Epithelial cell of prostate (primary cell): ENCODE measurements at regions not wholly inside any gene's neighbourhood (a gene's known extent, or its start where the extent isn't known, plus 50 kb on each side); places are given as distances from the start of the nearest gene placed in this dataset.
A peak's percentile ranks its signal among the peaks of the same experiment; 100 is the strongest.
"Not testable (repeated sequence)": the region's sequence is repeated elsewhere in the genome, so short reads cannot be mapped to it uniquely, and the experiment has no call there.

Experiments used
- DNase-seq: peaks from one replicate; pipeline ENCODE4 v3.0.0-alpha.2; 2011; ENCODE audit warnings: low read depth, low spot score
- H3K27ac ChIP-seq: fragments of 450-650 bp; 2 replicates; pipeline ENCODE4 v1.5.1; 2017; ENCODE audit warnings: mild to moderate bottlenecking

GRCh38 chr10:27391325-27391724 is 112.8 kb upstream of the RAB18 start:
- H3K27ac ChIP-seq: peak overlapping the region; percentile 60
- peak; percentile 8 for DNase-seq

GRCh38 chr10:27390681-27391080 is 113.4 kb upstream of the RAB18 start:
- H3K27ac ChIP-seq: peak overlapping the region; percentile 60
- DNase-seq: peak; percentile 76

- H3K27ac ChIP-seq: no peak overlapping the region
- no peak for DNase-seq
Observed at GRCh38 chr10:27388761-27389399, 115.2 kb upstream of the RAB18 start.

- peak; percentile 75 for DNase-seq
- H3K27ac ChIP-seq: peak overlapping the region; percentile 53
Observed at GRCh38 chr10:27383595-27384542, 120.2 kb upstream of the RAB18 start.

- DNase-seq: no peak
Observed at GRCh38 chr10:27382176-27382575, 121.9 kb upstream of the RAB18 start.

GRCh38 chr10:27380929-27381358 is 123.2 kb upstream of the RAB18 start:
- no peak overlapping the region for H3K27ac ChIP-seq
- no peak for DNase-seq

More at GRCh38 chr10:27382176-27382575, 121.9 kb upstream of the RAB18 start:
- no peak overlapping the region for H3K27ac ChIP-seq

- DNase-seq, H3K27ac ChIP-seq: not testable (repeated sequence)
Observed at GRCh38 chr10:27379041-27379440, 125.1 kb upstream of the RAB18 start.

GRCh38 chr10:27373566-27374160 is 130.4 kb upstream of the RAB18 start:
- no peak overlapping the region for H3K27ac ChIP-seq
- DNase-seq: no peak

- no peak for DNase-seq
- no peak overlapping the region for H3K27ac ChIP-seq
Observed at GRCh38 chr10:27372095-27372494, 131.5 kb upstream of the ACBD5 start.

- not testable (repeated sequence) for DNase-seq, H3K27ac ChIP-seq
Observed at GRCh38 chr10:27371375-27371774, 130.8 kb upstream of the ACBD5 start.

- no peak for DNase-seq
- no peak overlapping the region for H3K27ac ChIP-seq
Observed at GRCh38 chr10:27369880-27370279, 129.3 kb upstream of the ACBD5 start.

- no peak for DNase-seq
- H3K27ac ChIP-seq: no peak overlapping the region
Observed at GRCh38 chr10:27368706-27369105, 128.1 kb upstream of the ACBD5 start.

GRCh38 chr10:27366769-27367168 is 126.2 kb upstream of the ACBD5 start:
- no peak for DNase-seq
- no peak overlapping the region for H3K27ac ChIP-seq

GRCh38 chr10:27364028-27364427 is 123.4 kb upstream of the ACBD5 start:
- DNase-seq: no peak
- no peak overlapping the region for H3K27ac ChIP-seq

- DNase-seq: no peak
- H3K27ac ChIP-seq: no peak overlapping the region
Observed at GRCh38 chr10:27360581-27361172, 120.1 kb upstream of the ACBD5 start.

GRCh38 chr10:27359792-27360355 is 119.3 kb upstream of the ACBD5 start:
- DNase-seq: no peak
- no peak overlapping the region for H3K27ac ChIP-seq

GRCh38 chr10:27356738-27357137 is 116.1 kb upstream of the ACBD5 start:
- no peak overlapping the region for H3K27ac ChIP-seq
- no peak for DNase-seq

GRCh38 chr10:27355918-27356573 is 115.4 kb upstream of the ACBD5 start:
- H3K27ac ChIP-seq: no peak overlapping the region
- DNase-seq: no peak

GRCh38 chr10:27354643-27355270 is 114.2 kb upstream of the ACBD5 start:
- not testable (repeated sequence) for H3K27ac ChIP-seq, DNase-seq
